ENCODE measurements at regions not wholly inside any gene's neighbourhood (a gene's known extent, or its start where the extent isn't known, plus 50 kb on each side); places are given as distances from the start of the nearest gene placed in this dataset.

DNA sequence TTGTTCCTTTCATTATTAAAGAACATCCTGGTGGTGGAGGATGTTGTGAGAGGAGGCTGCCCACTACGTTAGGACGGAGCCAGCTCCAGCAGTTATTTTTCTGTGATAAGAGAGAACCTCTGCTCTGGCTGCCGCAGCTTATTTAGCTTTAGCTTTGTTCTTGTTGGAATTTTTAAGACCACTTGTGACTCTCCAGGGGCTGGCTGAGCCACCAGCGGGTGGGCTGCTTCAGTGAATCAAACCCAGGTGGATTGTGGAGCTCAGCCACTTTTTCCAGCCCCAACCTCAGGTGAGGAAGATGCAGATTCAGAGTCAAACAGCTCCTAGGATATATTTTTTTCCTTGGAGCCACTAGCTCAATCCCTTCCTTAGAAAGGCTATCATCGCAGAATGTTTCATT lies 83.1 kb upstream of the CTTNBP2NL start:
- Histone ChIP-seq H3K4me3 (ENCODE audit: extremely low read depth, insufficient read depth, low read length, poor library complexity, severe bottlenecking) (no peak overlapping the region), H3K9me3 (ENCODE audit: control insufficient read depth, low read length) (no peaks in the 10 kb centered on the region), H3K36me3 (ENCODE audit: control insufficient read depth, insufficient read depth, low read length) (no peaks in the 10 kb centered on the region), H3K4me1 (ENCODE audit: control insufficient read depth, insufficient read depth, low read length, poor library complexity, severe bottlenecking) (no peaks in the 10 kb centered on the region), H3K27ac (ENCODE audit: low read depth, low read length, severe bottlenecking) (no peak overlapping the region)
- 76 to 77% methylated on average over 3 to 4 of the region's 5 CpGs for WGBS, 2 experiments (ENCODE audit: insufficient coverage in 2 of 2)

DNA sequence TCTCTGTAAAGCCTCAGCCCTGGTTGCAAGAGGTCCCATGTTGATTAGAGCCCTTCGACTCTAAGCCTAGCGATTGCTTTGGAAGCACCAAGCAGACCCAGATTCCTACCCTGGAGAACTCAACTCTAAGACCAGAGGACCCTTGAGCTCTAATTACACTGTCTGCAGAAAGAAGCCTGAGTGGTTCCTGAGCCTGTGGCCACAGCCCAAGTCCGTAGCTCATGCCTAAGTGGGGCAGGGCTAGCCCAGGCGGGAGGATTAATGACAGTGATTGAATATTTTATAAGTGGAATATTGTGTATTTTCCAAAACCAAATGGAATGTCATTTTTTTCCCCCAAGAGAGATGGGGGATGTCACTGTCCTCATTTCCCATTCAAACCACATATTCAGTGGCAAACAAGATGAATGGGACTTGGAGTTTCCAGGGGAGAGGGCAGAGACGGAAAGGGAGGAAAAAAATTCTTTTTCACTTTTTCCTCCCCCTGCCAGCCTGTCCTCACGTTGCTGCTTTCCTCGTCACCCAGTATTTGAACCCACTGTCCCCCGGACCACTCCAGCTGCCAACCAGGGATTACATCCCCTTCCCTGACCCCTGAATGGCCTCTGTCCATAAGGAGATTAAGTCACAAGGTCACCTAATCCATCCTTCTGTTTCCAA lies 79.6 kb upstream of the CTTNBP2NL start:
- WGBS, 2 experiments (ENCODE audit: insufficient coverage in 2 of 2): 89 to 94% methylated on average over 5 to 6 of the region's 8 CpGs
- Histone ChIP-seq H3K4me1 (ENCODE audit: control insufficient read depth, insufficient read depth, low read length, poor library complexity, severe bottlenecking) (no peaks in the 10 kb centered on the region), H3K27ac (ENCODE audit: low read depth, low read length, severe bottlenecking) (no peak overlapping the region), H3K4me3 (ENCODE audit: extremely low read depth, insufficient read depth, low read length, poor library complexity, severe bottlenecking) (no peak overlapping the region), H3K36me3 (ENCODE audit: control insufficient read depth, insufficient read depth, low read length) (no peaks in the 10 kb centered on the region), H3K9me3 (ENCODE audit: control insufficient read depth, low read length) (no peaks in the 10 kb centered on the region)

DNA sequence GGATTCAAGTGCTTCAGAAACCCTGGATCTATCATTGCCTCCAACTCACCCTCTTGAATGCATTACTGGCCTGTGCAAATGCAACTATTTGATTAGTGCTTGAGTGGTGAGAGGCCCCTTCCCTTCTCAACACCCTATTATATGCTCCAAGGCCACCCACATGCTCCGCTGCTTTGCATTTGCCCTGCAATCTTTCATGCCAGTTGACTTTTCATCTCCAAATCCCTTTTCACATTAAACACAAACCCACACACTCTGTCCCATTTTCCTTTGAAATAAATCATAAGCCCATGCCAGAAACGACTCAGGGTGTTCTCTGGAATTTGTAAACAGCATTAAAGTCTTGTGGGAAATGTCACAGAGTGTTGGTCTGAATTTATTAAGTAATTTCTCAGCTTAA lies 78.9 kb upstream of the CTTNBP2NL start:
- Histone ChIP-seq H3K9me3 (ENCODE audit: control insufficient read depth, low read length) (no peaks in the 10 kb centered on the region), H3K4me3 (ENCODE audit: extremely low read depth, insufficient read depth, low read length, poor library complexity, severe bottlenecking) (no peak overlapping the region), H3K36me3 (ENCODE audit: control insufficient read depth, insufficient read depth, low read length) (no peaks in the 10 kb centered on the region), H3K4me1 (ENCODE audit: control insufficient read depth, insufficient read depth, low read length, poor library complexity, severe bottlenecking) (peaks cover 3% of the 10 kb centered on the region), H3K27ac (ENCODE audit: low read depth, low read length, severe bottlenecking) (no peak overlapping the region)
- 85 to 93% methylated on average over 1 of the region's 2 CpGs for whole genome bisulfite sequencing, 2 experiments (ENCODE audit: insufficient coverage in 2 of 2)

DNA sequence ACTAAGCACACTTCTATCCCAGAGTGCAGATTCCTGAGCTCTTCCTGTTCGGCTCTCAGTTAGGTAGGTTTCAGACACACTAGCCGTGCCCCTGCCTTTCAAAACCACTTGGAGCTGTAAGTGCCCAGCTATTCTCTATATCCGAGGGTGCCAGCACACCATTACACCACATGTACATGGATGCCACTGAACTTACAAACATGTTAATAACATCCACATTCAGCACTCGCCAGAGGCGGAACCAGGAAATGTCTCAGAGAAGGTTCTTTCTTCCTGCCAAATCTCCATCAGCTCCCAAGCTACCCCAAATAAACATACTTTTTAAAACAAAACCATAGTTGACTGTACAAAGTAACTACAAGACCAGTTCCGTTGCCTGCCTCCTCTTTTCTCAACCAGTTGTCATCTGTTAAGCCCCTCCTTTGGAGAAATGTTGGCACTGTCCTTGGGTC lies 78.4 kb upstream of the CTTNBP2NL start:
- Histone ChIP-seq H3K4me1 (ENCODE audit: control insufficient read depth, insufficient read depth, low read length, poor library complexity, severe bottlenecking) (peaks cover 5% of the 10 kb centered on the region), H3K36me3 (ENCODE audit: control insufficient read depth, insufficient read depth, low read length) (no peaks in the 10 kb centered on the region), H3K9me3 (ENCODE audit: control insufficient read depth, low read length) (no peaks in the 10 kb centered on the region), H3K4me3 (ENCODE audit: extremely low read depth, insufficient read depth, low read length, poor library complexity, severe bottlenecking) (no peak overlapping the region), H3K27ac (ENCODE audit: low read depth, low read length, severe bottlenecking) (no peak overlapping the region)
- 89 to 96% methylated on average over 4 to 6 of the region's 6 CpGs for WGBS, 2 experiments (ENCODE audit: insufficient coverage in 2 of 2)

DNA sequence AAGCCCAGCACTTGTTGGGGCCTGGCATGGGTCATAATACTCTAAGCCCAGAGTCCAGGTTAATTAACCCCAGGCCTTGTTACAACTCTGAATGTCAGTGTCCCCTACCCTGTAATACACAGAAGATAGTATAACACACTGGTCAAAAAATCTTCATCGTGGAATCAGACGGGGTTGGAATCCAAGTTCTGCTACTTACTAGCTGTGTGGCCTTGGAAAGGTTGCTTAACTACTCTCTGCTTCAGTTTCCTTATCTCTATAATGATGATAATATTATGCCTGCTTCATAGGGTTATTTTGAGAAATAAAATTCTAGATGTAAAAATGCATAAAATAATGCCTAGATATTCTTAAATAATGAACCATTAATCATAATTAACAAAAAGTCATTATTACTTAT lies 77.8 kb upstream of the CTTNBP2NL start:
- Histone ChIP-seq H3K27ac (ENCODE audit: low read depth, low read length, severe bottlenecking) (no peak overlapping the region), H3K4me1 (ENCODE audit: control insufficient read depth, insufficient read depth, low read length, poor library complexity, severe bottlenecking) (peaks cover 5% of the 10 kb centered on the region), H3K4me3 (ENCODE audit: extremely low read depth, insufficient read depth, low read length, poor library complexity, severe bottlenecking) (no peak overlapping the region), H3K36me3 (ENCODE audit: control insufficient read depth, insufficient read depth, low read length) (no peaks in the 10 kb centered on the region), H3K9me3 (ENCODE audit: control insufficient read depth, low read length) (no peaks in the 10 kb centered on the region)
- WGBS, 2 experiments (ENCODE audit: insufficient coverage in 2 of 2): 100% methylated on average over 1 of the region's 2 CpGs; no CpG with 5 or more reads in 1 of the 2 experiments

DNA sequence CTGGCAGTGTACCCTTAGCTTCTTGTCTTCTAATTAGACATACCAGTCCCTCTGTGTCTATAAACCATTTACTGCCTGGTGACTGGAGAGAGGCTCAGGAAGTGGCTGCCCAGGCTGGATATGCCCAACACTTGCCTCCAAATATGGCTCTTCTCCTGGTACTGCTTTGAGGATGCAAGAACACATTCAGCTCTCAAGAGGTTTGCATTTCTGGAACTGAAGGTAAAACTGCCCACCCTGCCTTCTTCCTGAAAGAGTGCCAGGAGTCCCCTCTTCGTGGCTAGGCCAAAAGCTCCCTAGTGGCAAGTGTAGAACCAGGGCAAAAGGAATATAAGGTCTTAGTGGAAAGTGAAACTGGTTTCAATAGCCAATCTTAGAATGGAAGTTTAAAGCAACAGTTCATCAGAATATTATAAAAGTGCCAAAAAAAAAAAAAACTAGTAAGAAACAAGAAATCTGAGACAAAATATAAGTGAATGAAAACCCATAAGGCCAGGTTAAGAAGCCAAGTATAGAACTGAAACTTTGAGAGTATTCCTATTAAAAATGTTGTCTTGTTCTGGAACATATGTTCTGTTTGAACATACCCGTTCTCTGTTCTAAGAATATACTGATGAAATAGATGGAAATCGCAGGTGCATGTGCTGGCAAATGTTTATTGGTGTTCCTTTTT lies 77.2 kb upstream of the CTTNBP2NL start:
- H3K27ac ChIP-seq (ENCODE audit: low read depth, low read length, severe bottlenecking): no peak overlapping the region
- 100% methylated on average over 1 of the region's 3 CpGs; no CpG with 5 or more reads in 1 of the 2 experiments for WGBS, 2 experiments (ENCODE audit: insufficient coverage in 2 of 2)
- H3K4me3 ChIP-seq (ENCODE audit: extremely low read depth, insufficient read depth, low read length, poor library complexity, severe bottlenecking): no peak overlapping the region
- peaks cover 5% of the 10 kb centered on the region for H3K4me1 ChIP-seq (ENCODE audit: control insufficient read depth, insufficient read depth, low read length, poor library complexity, severe bottlenecking)
- H3K36me3 ChIP-seq (ENCODE audit: control insufficient read depth, insufficient read depth, low read length): no peaks in the 10 kb centered on the region
- H3K9me3 ChIP-seq (ENCODE audit: control insufficient read depth, low read length): no peaks in the 10 kb centered on the region

- Histone ChIP-seq H3K9me3 (ENCODE audit: control insufficient read depth, low read length) (no peaks in the 10 kb centered on the region), H3K36me3 (ENCODE audit: control insufficient read depth, insufficient read depth, low read length) (no peaks in the 10 kb centered on the region), H3K4me3 (ENCODE audit: extremely low read depth, insufficient read depth, low read length, poor library complexity, severe bottlenecking) (no peak overlapping the region), H3K27ac (ENCODE audit: low read depth, low read length, severe bottlenecking) (no peak overlapping the region), H3K4me1 (ENCODE audit: control insufficient read depth, insufficient read depth, low read length, poor library complexity, severe bottlenecking) (peaks cover 5% of the 10 kb centered on the region)
- WGBS, 2 experiments (ENCODE audit: insufficient coverage in 2 of 2): 64 to 100% methylated on average over 2 to 3 of the region's 6 CpGs
Measured at GRCh38 chr1:112319371-112320040, 76.5 kb upstream of the CTTNBP2NL start.

- no peaks in the 10 kb centered on the region for H3K36me3 ChIP-seq (ENCODE audit: control insufficient read depth, insufficient read depth, low read length)
- no peaks in the 10 kb centered on the region for H3K9me3 ChIP-seq (ENCODE audit: control insufficient read depth, low read length)
- no peak overlapping the region for H3K4me3 ChIP-seq (ENCODE audit: extremely low read depth, insufficient read depth, low read length, poor library complexity, severe bottlenecking)
- 80 to 88% methylated on average over 1 of the region's 2 CpGs for WGBS, 2 experiments (ENCODE audit: insufficient coverage in 2 of 2)
- no peak overlapping the region for H3K27ac ChIP-seq (ENCODE audit: low read depth, low read length, severe bottlenecking)
- H3K4me1 ChIP-seq (ENCODE audit: control insufficient read depth, insufficient read depth, low read length, poor library complexity, severe bottlenecking): peaks cover 5% of the 10 kb centered on the region
Measured at GRCh38 chr1:112320058-112320457, 76.0 kb upstream of the CTTNBP2NL start.

- WGBS, 2 experiments (ENCODE audit: insufficient coverage in 2 of 2): 75 to 83% methylated on average over 7 of the region's 7 CpGs
- H3K36me3 ChIP-seq (ENCODE audit: control insufficient read depth, insufficient read depth, low read length): no peaks in the 10 kb centered on the region
- peaks cover 5% of the 10 kb centered on the region for H3K4me1 ChIP-seq (ENCODE audit: control insufficient read depth, insufficient read depth, low read length, poor library complexity, severe bottlenecking)
- H3K9me3 ChIP-seq (ENCODE audit: control insufficient read depth, low read length): no peaks in the 10 kb centered on the region
- no peak overlapping the region for H3K4me3 ChIP-seq (ENCODE audit: extremely low read depth, insufficient read depth, low read length, poor library complexity, severe bottlenecking)
- no peak overlapping the region for H3K27ac ChIP-seq (ENCODE audit: low read depth, low read length, severe bottlenecking)
Measured at GRCh38 chr1:112322018-112322417, 74.0 kb upstream of the CTTNBP2NL start.

DNA sequence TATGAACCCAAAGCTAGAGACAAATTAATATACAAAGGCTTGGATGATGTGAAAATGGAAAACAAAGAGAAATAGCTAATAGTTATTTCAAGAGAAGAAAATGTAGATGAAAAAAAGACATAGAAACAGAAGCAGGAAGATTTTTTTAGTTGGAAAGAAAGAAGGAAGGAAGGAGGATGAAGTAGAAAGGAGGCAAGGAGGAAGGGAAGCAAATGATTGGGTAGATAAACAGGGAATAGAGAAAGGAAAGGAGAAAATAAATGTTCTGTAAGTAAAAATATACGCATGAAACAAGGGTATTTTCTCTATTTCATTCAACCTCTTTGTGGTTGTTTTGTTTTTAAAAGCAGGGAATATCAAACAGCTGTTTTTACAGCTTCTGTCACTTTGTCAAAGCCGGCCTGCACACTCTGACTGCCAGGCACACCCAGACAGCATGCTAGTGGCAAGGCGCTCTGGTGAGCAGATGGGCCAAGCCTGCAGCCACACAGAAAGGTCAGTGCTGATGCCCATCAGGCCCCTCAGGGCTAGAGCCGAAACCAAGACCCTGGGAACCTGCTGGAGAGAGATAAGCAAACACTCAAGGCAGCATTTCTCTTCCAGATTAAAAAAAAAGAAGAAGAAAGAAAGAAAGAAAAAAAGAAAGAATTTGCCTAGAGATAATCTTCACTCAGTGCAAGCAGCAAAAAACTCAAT lies 72.9 kb upstream of the CTTNBP2NL start:
- Histone ChIP-seq H3K27ac (ENCODE audit: low read depth, low read length, severe bottlenecking) (no peak overlapping the region), H3K36me3 (ENCODE audit: control insufficient read depth, insufficient read depth, low read length) (no peaks in the 10 kb centered on the region), H3K4me1 (ENCODE audit: control insufficient read depth, insufficient read depth, low read length, poor library complexity, severe bottlenecking) (peaks cover 5% of the 10 kb centered on the region), H3K4me3 (ENCODE audit: extremely low read depth, insufficient read depth, low read length, poor library complexity, severe bottlenecking) (no peak overlapping the region), H3K9me3 (ENCODE audit: control insufficient read depth, low read length) (no peaks in the 10 kb centered on the region)
- 88 to 93% methylated on average over 2 to 3 of the region's 4 CpGs for WGBS, 2 experiments (ENCODE audit: insufficient coverage in 2 of 2)
